Muscle of back (tissue), 3 donors: ENCODE measurements at regions not wholly inside any gene's neighbourhood (a gene's known extent, or its start where the extent isn't known, plus 50 kb on each side); places are given as distances from the start of the nearest gene placed in this dataset.
"Not testable (repeated sequence)": the region's sequence is repeated elsewhere in the genome, so short reads cannot be mapped to it uniquely, and the experiment has no call there.

ENCODE experiments used
- DNase-seq, 3 donors: peaks; one replicate each; pipeline versions ENCODE4 v3.0.0 to v3.0.0-alpha.2; 2013

DNA sequence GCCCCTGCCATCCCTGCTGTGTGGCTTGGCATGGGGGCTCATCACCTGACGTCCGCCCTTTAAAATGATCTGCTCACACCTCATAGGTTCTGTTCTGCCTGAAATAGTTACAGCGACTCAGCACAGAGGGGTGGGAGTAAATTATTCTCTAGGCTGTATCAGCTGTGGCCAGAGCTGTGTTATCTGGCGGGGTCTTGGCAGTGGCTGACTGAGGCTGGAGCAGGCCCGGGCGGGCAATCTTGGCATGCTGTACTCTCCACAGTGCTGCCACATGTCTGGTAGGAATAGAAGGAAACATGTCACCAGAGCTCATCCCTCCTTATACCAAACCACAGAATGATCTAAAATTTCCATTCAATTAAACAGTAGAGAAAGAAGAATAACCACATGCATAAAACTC lies 499.9 kb upstream of the LMCD1 start:
- no peak for DNase-seq

DNA sequence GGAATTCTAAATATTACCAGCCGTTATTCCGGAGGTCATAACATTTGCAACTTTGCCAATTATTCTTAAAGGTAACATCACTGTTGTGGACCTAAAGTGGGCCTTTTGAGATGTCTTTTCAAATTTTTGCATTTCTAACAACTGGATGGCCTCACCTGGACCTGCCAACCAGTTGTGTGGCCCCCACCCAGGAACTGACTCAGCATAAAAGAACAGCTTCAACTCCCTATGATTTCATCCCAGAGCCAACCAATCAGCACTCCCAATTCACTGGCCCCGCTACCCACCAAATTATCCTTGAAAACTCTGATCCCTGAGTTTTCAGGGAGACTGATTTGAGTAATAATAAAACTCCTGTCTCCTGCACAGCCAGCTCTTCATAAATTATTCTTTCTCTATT lies 489.7 kb upstream of the LMCD1 start:
- DNase-seq: no peak

GRCh38 chr3:8020047-8020841 lies 481.4 kb upstream of the LMCD1 start:
- no peak for DNase-seq

DNA sequence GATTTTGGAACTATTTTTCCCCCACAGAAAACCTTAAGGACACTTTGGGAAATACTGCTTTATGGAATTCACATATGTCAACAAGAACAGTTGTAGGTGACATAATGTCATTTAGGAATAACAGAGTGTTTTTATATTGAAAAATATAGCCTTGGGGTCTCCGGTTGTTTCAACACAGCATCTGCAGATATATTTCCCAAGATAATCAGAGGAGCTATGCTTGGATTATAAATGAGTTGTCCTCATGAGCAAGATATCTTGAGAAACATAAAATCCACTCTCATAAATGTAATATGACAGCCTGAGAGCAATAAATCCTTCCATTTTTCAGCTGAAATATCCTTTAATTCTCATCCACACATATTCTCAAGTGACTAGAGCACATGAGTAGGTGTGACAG lies 473.7 kb upstream of the LMCD1 start:
- peak in 1 of 3 donors; percentile 3 for DNase-seq

GRCh38 chr3:8050283-8050682 lies 451.3 kb upstream of the LMCD1 start:
- no peak for DNase-seq

DNA sequence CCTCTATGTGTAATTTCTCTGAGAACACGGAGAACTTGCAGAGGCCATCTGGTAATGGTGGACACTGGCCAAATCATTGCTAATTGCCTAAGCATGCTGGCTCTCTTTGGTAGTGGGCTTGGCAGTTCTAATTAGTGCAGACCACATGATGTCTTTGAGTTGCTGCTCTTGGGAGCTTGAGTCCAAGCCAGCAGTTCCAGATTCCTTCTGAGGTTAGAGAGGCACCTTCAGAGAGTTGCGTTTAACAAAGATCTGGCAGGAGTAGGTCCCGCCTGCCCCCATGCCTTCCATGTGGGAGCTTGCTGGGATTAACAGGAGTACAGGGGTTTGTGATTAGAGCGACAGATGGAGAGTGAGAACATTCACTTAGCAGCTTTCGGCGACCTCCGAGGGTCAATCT lies 449.0 kb upstream of the LMCD1 start:
- peak; percentile 34 to 69 (median 43) for DNase-seq

DNA sequence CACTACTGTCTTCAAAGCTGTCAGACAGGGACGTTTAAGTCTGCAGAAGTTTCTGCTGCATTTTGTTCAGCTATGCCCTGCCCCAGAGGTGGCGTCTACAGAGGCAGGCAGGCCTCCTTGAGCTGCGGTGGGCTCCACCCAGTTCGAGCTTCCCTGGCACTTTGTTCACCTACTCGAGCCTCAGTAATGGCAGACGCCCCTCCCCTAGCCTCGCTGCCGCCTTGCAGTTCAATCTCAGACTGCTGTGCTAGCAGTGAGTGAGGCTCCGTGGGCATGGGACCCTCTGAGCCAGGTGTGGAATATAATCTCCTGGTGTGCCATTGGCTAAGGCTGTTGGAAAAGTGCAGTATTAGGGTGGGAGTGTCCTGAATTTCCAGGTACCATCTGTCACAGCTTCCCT lies 433.5 kb upstream of the LMCD1 start:
- not testable (repeated sequence) for DNase-seq

DNA sequence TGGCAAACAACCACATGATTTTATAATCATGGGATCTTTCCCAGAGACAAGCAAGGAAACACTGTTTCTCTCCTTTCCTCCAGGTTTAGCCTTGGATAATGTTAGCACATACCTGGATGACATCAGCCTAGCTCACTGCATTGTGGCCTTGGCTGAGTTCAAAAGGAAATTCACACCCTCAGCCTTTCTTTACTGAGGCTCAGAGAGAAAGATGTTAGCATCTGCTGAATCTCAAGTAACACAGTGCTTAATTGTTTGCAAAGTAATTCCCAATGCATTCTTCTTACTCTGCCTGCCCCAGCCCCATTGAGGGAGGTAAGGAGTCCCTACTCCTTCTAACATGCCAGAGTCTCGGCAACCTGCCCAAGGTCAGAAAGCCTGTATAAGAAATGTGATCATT lies 432.2 kb upstream of the LMCD1 start:
- no peak for DNase-seq

DNA sequence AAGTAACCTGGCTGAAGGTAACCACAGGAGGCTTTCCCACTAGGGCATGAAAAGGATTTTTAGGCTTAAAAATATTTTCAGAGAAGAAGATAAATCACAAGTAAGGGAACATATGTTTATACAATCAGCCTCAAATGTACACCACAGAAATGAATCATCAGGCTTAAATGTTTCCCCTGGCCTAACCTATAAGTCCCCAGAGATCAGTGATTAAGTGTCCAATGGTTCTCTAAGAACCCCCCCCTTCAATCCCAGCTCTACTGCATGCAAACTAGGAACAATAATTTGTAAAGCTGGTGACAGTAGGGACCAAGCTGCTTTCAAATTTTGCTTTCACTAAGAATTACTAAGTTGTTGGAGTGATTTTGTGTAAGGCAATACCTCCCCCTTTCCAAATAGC lies 431.6 kb upstream of the LMCD1 start:
- peak in 1 of 3 donors; percentile 10 for DNase-seq

GRCh38 chr3:8074740-8075139 lies 426.9 kb upstream of the LMCD1 start:
- DNase-seq: not testable (repeated sequence)

DNA sequence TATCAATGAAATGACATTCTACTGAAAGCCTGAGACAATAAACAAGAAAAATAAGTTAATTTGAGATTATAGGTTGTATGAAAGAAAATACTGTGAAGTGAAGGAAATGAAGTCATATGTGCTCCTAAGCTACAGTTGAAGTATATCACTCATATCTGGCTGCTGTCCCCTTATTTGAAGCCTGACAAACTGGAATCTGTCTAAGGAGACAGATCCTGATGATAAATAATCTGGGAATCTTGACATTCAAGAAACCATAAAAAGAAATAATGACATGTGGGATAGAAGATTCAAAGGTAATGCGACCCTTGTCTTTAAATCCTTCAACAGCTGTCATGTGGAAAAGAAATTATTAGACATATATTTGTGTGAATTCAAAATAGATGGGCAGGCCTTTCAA lies 424.5 kb upstream of the LMCD1 start:
- DNase-seq: no peak

- no peak for DNase-seq
Measured at GRCh38 chr3:8080464-8080863, 421.2 kb upstream of the LMCD1 start.

DNA sequence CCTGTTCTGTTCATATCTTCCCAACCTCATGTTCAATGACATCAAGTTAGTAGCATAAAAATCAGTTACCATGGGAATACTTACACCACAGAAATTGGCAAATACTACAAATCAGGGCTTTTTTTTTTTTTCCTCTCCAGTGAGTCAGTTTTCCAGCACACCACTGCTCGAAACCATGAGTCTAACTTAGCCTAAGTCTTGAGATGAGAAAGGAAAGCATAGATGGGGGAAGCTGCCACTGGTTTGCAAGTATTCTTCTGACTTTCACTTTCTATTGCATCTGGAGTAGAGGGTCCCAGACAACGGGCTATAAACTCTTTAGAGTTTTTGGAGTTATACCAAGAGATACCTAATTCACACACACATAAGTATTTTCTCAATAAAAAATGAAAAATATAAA lies 416.1 kb upstream of the LMCD1 start:
- no peak for DNase-seq

GRCh38 chr3:8087951-8088350 lies 413.7 kb upstream of the LMCD1 start:
- no peak for DNase-seq

DNA sequence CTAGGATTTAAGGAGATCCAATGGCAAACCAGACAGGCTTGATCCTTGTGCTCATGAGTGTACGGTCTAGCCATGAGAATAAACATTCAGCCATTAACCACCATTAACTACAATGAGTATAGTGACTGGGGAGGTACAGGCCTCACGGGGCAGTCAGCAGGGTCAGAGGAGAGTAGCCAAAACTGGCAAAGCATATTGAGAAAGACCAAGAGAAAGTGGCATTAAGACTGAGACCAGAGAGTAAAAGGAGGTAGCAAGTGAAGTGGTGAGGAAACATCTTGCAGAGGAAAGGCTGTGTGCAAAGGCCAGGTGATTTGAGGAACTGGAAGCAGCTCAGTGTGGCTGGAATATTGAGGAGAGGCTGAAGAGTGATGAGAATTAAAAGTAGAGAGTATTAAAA lies 407.2 kb upstream of the LMCD1 start:
- DNase-seq: no peak

DNA sequence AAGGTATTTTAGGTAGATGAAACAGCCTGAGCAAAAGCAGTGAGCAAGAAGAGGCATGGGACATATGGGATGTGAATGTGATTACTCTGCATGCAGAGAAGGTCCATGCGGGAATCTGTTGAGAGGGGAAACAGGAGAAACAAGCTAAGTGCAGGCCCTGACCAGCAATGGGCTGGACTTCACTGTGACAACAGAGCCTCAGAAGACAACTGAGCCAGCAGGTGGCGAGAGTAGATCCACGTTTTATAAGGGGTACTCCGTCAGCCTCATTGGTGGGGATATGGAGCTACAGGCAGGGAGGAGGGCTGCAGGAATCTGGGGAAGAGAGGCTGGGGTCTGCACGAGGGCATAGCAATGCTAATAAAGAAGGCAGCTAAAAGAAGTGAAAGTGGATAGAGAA lies 405.9 kb upstream of the LMCD1 start:
- DNase-seq: peak in 1 of 3 donors; percentile 17

DNA sequence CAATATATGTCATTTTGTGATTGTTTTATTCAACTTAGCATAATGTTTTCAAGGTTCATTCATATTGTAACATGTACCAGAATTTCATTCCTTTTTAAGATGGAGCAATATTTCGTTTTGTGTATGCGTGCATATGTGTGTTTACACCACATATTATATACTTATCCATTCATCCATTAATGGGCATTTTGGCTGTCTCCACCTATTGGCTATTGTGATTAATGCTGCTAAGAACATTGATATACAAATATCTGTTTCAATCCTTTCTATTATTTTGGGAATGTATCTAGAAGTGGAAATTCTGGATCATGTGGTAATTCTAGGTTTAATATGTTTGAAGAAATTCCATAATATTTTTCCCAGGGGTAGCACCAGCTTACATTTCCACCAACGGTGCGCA lies 403.9 kb upstream of the LMCD1 start:
- no peak for DNase-seq

DNA sequence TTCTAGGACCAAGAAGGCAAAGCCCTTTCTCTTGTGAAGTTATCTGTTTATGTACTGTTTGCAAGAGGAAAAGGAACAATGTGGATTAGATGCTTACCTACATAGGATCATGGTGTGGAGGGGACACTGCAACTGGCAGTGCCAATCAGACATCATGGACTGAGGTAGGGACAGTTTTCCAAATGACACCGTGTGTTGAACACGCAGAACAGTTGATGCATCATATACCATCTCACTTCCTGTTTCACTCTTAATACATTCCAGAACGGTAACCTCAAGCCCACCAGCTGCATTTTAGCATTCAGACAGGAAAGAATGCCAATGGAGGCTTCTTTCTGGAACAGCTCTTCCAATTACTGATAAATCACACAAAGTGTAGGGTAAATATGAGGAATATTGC lies 397.7 kb upstream of the LMCD1 start:
- DNase-seq: no peak

DNA sequence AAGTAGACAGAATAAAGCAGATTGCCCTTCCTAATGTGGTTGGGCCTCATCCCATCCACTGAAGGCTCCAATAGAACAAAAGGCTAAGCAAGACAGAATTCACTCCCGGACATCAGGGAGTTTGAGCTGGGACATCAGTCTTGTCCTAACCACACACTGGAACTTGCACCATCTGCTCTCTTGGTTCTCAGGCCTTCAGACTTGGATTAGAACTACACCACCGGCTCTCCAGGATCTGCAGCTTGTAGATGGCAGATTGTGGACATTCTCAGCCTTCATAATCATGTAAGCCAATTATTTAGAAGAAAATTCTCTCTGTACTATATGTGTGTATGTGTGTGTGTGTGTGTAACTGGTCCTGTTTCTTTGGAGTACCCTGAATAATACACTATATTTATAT lies 394.7 kb upstream of the LMCD1 start:
- no peak for DNase-seq

- peak; percentile 62 to 84 (median 66) for DNase-seq
Measured at GRCh38 chr3:8110966-8111798, 390.4 kb upstream of the LMCD1 start.

GRCh38 chr3:8112587-8112986 lies 389.0 kb upstream of the LMCD1 start:
- DNase-seq: no peak

DNA sequence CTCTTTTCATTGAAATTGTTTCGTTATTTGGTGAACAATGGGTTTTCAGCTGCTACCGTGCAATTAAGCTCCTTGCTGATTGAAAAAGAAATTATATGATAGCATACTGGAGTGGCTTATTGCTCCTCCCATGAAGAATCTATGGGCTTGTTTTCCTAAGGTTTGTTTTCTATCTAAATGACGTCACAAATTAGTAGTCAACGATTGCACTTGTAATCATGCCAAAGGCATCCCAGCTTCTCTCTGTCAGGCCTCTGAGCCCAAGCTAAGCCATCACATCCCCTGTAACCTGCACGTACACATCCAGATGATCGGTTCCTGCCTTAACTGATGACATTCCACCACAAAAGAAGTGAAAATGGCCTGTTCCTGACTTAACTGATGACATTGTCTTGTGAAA lies 388.0 kb upstream of the LMCD1 start:
- no peak for DNase-seq

GRCh38 chr3:8128686-8129085 lies 372.9 kb upstream of the LMCD1 start:
- DNase-seq: peak in 1 of 3 donors; percentile 35
